CD4-positive, alpha-beta T cell treated with Interleukin-21 for 1 hour (primary cell): ENCODE measurements at regions not wholly inside any gene's neighbourhood (a gene's known extent, or its start where the extent isn't known, plus 50 kb on each side); places are given as distances from the start of the nearest gene placed in this dataset.

ENCODE experiments used
- DNase-seq: peaks from one replicate; pipeline ENCODE4 v3.0.0-alpha.2; 2020

DNA sequence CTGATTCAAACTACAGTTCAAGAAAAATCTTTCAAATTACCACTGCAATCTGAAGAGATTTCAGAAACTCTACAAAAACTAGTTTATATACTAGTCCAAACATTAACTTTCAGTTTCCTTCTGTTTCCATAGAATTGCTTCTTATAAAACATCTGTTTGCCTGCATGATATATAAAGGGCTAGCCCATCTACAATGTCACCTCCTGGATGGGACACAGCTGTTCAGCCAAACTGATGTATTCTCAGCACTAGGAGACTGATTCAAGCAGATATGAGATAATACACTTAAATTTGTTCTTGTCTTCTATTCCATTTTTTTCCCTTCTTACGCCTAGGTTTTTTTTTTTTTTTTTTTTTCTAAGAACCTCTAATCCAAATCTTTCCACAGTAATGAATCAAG lies 1569.7 kb upstream of the IGFBP7 start:
- no peak for DNase-seq

DNA sequence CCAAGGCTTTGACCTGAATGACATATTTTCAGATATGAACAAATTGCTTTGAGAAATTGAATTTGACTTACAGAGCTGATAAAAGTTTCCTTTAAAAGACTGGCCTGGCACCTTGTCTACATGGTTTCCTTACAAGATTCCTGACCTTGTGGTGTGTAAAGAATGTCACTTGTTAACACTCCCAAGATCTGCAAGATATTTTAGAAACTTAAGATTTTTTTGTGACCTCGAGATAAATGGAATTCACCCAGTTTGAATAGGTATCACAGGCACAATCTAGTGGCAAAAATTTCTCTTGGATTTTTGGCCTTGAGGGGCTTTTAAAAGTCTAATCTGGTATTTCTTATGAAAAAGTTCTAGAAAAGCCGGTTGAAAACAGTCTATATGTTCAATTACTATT lies 1568.9 kb upstream of the IGFBP7 start:
- DNase-seq: no peak

DNA sequence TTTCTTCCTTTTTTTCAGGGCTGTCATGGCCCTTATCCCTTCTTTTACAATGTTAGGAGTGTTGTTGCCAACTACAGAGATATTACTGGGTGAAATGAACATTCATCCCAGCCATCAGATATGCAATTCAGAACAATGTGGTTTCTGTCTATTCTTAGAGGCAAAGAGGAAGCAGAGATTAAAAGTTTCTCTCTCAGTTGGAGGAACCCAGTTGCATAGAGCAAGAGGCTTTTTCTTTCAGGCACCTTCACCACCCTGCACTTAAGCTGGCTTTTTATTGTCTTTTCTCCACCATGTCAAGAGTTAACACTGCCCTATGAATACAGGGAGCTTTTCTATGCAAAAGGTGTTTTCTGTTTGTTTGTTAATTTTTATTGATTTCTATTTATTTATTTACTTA lies 1559.6 kb upstream of the IGFBP7 start:
- DNase-seq: no peak

DNA sequence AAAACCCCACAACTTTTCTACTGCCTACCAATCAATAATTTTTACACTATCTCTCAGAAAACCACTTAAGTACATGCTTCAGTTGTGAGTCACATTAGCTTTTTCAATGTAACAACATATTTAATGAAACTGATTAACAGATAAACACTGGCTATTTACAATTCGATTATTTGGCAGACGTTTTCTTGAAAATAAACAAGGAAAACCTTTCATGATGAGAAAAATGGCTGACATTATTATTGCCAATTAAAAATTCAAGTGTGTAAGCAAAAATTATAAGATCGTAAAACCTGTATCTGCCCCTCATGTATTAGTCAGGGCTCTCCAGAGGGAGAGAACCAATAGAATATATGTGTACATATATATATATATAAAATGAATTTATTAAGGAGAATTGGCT lies 1555.5 kb upstream of the IGFBP7 start:
- no peak for DNase-seq

DNA sequence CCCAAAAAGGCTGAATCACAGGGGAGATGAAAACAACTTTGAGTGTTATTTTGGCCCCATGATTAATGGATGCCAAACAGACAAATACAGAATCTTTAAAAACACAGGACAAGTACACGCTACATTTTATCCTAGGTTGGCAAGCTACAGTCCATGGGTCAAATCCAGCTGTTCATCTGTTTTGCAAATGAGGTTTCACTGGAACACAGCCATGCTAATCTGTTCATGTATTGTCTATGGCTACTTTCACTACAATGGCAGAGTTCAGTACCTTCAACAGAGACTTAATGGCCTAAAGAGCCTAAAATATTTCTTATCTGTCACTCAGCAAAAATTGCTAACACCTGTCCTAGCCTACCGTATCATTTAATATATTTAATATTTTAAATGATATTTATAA lies 1548.5 kb upstream of the IGFBP7 start:
- DNase-seq: no peak

DNA sequence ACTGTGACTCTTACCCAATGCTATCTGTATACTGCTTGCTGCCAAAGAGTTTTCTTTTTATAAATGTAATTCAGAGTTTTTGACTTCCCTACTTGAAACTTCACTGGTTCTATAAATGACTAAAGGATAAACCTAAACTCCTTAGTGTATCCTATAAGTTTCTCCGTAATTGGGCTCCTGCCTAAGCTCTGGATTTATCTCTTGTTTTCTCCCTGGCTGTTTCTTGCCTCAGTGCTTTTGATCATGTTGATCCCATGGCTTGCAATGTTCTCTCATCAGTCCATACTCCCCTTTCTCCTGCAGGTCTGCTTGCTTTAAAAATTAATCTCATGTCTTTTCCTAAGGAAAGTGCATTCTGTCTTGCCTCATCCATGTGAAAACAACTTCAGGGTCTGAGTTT lies 1543.1 kb upstream of the IGFBP7 start:
- no peak for DNase-seq

DNA sequence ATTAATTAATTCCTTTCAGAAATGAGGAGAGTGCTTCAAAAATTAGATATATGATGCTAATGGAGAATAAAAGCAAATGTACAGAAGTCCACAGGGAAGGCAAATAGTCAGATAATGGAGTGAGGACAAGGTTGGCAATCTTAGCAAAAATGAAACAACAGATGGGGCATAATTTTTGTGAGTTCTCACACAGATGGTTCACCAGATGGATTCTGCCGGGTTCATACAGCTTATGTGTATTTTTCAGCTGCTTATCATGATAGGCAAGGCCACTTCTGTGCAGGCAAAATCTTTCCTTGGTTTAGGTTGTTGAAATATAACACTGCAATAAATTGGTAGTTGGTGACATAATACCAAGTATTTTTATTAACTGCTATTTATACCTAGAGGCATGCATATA lies 1539.0 kb upstream of the IGFBP7 start:
- no peak for DNase-seq

DNA sequence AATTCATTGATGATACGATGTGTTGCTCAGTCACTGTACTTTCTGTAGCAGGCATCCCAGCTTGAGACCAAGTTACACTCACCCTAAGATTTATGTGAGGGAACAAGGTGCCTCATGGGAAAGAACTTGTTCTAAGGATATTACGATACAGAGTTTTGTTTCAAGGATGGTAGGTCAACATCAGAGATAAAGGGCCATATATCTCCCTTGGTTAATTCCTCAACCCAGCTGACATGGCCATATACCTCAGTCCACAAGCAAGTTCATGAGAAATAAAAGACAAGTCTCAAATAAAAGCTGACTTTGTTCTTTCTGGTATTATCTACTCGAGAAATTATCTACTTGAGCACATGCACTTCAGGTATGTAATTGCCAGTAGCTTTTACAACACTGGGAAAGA lies 1535.9 kb upstream of the IGFBP7 start:
- DNase-seq: no peak

DNA sequence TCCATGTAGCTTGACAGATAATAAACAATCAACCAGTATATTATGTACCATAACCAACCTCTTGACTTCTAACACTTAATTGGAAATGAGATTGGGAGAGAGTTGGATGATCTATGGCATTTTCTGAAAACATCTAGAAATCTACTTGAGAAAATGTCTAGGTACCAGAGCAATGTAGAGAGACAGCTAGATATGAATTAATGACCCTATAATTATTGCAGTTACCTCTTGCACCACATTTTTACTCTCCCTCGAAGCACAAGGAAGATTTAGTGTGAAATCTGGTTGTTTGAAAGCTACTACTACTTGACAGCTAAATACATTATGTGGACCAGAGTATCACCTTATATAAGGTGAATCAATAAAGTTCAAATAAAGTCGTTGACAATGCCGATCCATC lies 1534.4 kb upstream of the IGFBP7 start:
- DNase-seq: no peak

DNA sequence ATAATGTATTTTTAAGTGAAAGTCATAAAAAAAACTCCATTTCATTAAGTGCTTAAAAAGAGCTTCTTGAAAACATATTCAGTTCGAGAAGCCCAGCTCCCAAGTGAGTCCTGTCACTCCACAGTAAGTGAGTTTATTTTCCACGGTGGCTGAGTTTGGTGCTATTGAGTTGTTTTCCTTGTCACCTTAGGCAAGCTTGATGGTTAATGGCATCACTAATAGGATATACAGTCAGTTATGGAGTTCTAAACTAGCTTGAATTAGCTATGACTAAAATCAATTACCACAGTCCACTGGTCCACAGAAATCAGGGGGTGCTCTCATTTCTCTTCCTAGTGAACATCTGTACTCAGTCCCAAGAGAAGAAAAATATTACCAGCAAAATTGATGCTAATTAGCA lies 1526.2 kb upstream of the IGFBP7 start:
- no peak for DNase-seq

DNA sequence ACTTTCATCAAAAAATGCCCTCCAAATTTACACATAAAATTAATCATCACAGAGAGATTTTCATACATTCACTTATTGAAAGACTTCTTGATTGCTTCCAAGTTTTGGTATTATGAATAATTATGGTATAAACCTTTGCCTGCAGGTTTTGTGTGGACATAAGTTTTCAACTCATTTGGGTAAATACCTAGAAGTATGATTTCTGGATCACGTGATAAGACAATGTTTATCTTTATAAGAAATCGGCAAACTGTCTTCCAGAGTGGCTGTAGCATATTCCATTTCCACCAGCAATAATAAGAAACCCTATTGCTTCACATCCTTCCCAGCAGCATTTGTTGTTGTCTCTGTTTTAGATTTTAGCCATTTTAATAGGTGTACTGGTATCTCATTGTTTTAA lies 1507.0 kb upstream of the IGFBP7 start:
- no peak for DNase-seq

DNA sequence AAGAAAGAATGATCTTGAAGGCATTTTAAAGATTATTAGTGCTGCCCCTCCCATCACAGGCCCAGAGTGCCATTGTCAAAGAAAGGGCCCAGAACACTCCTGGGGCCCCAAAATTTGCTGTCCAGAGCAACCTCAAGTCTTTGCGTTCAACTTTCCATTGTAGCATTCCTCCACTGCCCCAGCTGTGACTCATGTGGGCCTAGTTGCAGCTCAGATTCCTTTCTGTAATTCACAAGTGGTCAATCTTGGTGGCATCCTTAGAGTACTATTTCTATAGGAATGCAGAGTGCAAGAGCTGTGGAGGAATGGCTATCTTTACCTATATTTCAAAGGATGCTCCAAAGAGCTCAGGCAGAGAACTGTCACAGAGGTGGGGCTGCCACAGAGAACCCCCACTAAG lies 1500.8 kb upstream of the IGFBP7 start:
- no peak for DNase-seq

DNA sequence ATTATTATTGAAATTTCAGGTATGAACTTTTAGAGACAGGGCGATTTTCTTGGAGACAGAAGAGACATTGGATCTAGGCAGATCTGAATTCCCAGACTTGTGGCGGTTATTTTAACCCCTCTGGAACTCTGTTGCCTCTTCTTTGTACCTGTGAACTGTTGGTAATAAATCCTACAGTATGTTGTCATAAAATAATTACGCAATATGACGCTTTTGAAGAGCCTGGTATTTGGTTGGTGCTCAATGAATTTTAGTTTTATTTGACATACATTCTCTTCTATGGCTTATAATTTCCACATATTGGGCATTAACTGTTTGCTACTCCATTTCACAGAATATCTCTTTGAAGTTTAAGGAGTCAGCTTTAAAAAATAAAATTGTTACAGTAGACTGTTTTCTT lies 1496.1 kb upstream of the IGFBP7 start:
- DNase-seq: no peak

DNA sequence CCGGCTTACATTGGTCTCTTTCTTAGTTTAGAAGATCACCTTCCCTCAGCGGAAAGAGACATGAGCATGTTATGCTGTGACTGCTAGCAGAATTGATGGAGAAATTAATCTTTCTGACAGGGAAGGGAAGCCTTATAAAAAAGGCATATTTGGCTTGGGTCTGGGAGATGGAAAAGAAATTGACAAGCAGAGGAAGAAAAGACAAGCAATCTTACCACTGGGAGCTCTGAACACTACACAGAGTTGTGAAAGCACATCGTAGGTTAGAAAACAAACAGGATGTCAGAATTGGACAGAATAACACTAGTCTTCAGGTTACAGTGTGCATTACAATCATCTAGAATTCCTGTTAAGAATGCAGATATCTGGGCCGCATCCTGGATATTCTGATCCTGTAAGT lies 1493.8 kb upstream of the IGFBP7 start:
- no peak for DNase-seq

DNA sequence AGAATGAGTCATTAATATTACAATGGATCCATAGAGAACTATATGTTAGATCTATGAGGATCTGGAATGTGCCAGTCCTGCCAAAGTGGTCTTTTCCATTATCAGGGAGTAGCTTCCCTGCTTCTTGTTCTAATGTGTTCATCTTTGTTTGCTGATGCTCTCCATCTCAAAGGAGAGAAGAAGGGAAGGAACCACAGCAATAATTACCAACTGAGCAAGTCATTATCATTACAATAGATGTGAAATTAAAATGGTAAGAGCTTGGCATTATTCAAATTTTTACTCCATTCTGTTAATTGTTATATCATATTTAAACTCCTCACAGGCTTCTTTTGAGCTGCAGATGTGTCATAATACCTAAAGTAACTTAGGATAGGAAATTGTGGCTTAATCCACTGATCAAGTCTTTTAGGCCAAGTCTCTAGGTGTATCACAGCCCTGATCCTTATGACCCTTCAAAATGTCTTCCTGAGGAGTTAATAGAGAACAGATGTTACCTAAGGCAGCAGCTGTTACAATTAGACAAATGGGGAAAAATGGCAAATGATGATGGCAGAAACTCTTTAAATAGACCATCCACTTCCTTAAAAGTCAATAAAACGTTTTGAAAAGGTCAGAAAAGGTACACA lies 1492.7 kb upstream of the IGFBP7 start:
- no peak for DNase-seq

DNA sequence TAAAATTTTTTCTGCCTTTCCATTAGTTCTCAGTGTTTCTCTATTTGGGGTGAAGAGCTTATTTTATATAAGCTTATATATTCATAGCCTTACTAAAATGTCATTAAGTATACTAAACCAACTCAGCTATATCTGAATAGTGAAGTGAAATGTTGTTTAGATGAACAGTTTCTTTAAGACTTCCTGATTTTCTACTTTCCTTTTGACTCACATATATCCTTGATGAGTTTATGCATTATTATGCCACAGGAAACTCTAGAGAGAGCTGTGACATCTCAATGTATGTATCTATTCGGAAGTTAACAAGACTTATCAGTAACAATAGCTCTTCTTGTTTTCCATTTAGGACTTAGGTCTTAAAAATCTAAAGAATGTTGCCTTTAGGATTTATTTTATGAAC lies 1491.8 kb upstream of the IGFBP7 start:
- DNase-seq: no peak

DNA sequence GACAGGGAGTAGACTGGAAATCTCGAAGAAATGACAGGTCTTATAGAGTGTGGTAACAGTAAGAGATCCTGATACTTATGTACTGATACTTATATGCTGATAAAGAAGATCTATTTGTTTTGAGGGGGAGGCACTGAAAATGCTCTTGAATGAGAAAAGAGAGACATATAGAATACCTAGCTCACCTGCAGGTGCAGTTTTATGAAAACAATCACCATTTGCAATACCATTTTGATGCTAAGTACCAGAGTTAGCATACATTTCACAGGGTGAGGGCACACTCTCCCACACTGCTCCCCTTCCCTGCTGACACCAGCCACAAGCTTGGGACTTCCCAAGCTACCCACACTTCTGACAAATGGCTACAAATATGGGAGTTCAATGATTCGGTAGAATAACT lies 1490.1 kb upstream of the IGFBP7 start:
- no peak for DNase-seq

DNA sequence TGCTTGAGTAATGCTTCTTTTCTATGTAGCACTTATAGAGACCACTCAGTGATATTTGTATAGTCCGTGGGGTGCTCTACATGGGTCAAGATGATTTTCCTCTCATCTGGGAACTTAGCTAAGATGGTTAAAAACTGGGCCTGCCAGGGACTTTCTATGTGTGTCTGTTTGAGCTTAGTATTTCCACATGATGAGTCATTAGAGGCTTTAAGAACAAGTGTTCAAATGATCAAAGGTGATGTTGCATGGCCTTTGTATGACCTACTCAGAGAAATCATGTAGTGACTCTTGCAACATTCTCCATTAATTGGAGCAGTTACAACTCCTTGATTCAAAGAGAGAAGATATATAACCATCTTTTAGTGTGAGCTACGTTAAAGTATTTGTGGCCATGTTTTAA lies 1480.5 kb upstream of the IGFBP7 start:
- DNase-seq: no peak

DNA sequence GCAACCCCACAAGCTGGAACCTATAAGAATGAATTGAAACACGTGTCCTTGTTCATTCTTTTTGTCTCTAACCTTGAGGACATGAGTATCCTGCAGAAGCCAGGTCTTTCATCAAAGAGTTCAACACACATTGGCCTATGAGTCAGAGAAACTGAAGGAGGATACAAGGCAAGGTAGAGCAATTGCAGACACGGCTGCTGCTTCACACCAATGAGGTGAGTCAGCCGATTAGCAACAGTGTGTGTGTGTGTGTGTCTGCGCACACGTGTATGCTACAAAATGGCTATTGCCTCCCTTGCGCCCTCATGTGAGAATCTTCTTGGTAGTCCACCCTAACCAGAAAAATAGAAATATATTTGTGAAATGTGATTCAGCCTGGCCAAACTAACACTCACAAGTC lies 1477.7 kb upstream of the IGFBP7 start:
- no peak for DNase-seq

DNA sequence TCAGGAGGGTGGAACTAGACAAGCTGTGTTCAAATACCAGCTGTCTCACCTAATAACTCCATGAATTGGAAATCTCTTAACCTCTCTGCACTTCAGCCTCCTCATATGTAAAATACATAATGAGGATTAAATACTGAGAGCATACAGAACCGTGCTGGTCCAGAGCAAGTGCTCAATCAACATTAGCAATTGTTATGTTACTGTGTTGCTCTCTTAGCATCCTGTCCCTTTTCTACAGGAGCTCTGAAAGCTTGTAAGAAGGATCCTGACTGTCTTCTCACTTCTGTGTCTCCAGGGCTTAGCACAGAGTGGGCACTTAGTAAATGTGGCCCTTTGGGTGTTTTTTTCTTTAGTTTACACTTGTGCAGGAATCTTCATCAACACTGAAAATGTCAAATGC lies 1456.1 kb upstream of the IGFBP7 start:
- DNase-seq: no peak

DNA sequence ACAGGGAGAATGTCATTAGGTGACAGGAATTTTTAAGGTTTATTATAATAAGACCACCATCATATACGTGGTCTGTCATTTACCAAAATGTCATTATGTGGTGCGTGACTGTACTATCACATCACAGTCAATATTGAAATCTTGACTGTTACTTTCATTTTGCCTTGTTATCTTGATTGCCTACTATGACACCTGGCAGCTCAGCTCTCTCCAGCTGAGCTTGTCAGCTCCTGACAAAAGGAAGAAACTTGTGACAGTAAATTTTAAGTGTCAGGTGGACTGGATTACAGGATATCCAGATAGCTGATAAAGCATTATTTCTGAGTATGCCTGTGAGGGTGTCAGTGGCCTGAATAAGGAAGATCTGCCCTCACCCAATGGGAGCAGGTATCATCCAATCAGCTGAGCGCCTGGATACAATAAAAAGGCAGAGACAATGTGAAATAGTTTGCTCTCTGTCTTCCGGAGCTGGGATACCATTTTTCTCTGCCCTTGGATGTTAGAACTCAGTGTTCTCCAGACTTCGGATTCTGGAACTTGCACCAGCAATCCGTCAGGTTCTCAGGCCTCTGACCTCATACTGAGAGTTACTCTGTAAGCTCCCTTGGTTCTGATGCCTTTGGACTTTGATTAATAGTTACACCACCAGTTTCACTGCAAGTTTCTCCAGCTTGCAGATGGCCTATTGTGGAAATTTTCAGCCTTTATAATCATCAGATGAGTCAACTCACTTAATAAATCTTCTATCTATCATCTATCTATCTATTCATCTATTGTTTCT lies 1454.7 kb upstream of the IGFBP7 start:
- no peak for DNase-seq

DNA sequence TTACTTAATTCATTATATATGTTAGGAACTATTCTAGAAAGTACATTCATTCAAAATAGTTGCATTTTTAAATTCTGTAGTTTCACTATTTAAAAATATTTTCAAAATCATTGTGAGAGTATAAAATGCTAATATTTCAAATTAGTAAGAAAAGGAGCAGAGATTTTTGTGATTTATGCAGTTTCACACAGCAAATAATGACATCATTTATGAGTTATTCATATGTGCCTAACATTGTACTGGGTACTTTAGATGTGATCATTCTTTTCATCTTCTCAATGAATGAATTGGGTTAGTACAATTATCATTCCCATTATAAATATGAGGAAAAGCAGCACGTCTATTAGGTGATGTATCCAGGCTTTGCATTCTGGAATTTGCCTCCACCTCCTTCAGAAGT lies 1451.0 kb upstream of the IGFBP7 start:
- DNase-seq: no peak

DNA sequence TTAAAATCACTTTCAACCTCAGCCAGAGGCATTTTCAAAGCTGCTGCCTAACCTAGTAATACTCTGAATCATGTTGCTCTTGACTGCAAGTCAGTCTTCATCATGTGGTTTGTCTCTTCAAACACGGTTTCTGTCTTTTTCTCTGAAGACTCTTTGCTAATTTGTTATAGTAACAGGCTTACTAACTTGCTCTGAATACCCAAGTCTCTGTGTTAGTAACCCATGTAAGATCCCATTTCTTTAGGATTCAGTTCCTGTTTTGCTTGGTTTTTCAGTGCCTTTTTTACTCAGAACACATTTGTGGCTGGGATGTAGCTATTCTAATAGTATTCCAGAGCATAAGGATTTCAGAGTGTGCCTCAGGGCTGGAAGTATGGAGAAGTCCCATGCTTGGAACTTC lies 1450.6 kb upstream of the IGFBP7 start:
- no peak for DNase-seq

DNA sequence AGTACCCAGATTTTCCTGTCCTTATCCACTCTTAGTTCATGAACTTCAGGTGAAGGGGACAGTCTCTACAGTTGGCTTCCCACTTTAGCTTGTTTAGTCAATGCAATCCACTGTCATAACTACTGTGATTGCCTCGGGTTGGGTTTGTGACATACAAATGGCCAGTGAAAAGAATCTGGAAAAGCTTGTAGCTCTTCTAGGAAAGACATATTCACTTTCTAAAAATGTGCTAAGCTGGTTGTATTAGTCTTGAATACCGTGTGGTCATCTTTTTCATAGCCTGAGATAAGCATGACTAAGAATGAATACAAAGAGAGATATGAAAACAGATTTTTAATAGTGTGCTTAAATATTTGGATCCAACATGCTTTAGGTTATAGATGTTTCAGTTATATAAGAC lies 1443.5 kb upstream of the IGFBP7 start:
- no peak for DNase-seq

DNA sequence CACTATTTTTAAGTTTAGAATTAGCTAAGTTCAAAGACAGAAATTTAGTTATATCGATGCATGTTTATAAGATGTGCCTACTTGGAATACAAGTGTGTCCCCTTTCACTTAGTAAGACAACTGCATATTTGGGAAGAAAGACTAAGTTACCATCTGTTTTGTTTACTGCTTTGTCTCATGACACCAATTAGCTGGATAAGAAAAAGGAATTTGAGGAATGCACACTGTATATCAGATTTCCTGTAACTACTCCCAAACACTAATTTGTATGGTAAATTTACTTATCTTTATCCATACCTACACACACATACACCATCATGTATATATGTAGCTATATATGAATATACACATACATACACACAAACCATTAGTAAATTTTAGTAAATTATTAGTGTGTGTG lies 1442.8 kb upstream of the IGFBP7 start:
- no peak for DNase-seq
